GM18868 (cell line): ENCODE measurements at regions not wholly inside any gene's neighbourhood (a gene's known extent, or its start where the extent isn't known, plus 50 kb on each side); places are given as distances from the start of the nearest gene placed in this dataset.

Source experiments
- ATAC-seq: cut with Tn5 transposase; IDR thresholded peaks from one replicate; pipeline ENCODE4 v1.9.1; 2021; ENCODE audit warnings: mild to moderate bottlenecking, moderate library complexity; ENCODE audit not compliant: unreplicated experiment

DNA sequence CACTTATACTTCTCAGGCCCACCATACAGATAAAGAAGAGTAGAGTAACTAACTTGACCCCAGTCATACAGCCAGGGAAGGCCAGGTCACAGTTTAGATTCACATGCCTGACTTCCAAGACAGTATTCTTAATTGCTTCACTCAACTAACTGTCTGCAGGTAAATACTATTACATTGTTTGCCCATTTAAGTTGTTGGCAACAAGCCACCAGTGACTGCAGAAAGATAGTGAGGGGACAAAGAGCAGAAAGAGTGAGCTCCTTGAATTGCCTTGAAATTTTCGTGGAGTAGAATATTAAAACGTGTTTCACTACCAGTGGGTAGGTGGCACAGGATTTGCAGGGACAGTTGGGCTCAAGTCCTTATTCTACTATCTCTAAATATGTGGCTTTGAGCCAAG is 146.3 kb upstream of the RMST start:
- no peak for ATAC-seq

DNA sequence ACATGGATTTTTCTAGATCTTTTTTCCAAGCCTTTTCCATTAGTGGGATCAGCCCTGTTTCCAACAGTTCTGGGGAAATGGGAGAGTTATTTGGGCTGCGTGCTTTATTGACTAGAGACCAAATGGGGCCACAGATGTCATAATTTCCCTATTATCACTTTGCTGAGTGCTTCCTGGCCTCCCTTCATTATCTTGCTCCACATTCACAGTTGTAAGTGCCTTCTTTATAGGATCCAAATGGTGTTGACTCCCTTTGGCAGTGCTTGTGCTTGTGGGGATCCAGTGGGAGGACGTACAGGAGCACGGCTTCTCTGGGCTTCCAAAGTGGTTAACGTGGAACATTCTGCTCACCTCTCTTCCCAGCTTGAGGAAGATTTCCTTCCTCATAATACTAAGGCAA is 141.0 kb upstream of the RMST start:
- ATAC-seq = no peak

DNA sequence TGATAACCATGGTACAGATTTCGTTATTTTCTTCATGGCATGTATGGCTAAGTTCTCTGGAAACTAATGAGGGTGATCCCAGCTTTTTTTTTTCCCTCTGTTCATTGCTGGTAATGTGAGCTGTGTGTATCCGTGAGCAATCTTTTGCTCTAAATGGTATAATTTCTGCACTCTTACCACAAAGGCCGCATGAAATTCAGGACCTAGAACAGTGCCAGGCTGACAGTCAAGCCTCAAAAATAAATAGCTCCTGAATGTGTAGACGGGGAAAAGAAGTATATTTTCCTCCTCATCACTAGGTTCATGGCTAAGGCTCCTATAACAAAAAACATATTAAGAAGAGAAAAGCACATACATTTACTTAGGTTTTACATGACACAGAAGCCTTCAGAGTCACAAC is 140.2 kb upstream of the RMST start:
- no peak for ATAC-seq

DNA sequence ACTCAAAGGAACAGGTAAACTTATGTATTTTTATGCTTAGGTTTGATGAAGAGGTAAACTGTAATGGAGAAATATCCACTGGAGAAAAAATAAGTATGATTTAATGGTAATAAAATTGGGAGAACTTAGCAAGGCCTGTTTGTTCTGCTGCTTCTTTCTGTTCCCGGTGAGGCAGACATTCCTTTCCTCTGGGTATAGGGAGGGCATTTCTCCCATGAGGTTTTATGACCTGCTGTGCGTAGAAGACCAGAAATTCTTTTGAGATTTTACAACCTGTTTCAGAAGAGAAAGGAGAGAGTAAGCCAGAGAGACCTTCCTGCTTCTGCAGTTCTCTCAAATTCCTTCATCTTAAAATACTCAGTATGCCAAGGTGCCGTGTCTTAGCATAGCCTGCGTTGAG is 139.4 kb upstream of the RMST start:
- no peak for ATAC-seq

DNA sequence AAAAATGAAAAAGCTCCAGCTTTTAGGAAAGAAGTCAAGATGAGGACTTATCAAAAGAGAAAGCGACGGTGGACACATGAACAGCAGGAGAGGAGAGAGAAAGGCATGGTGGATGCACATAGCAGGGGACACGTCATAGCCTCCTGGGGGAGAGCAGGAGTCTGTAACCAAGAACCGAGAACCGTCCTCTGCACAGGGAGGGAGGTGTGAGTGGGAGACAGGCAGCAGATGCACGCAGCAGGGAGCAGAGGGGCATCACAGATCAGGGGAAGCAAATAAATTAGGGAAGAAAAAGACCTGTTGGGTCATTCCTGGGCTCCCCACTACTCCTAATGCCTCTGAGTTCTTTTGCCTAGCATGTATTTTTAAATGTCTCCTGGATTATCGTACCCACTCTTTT is 138.1 kb upstream of the RMST start:
- no peak for ATAC-seq

DNA sequence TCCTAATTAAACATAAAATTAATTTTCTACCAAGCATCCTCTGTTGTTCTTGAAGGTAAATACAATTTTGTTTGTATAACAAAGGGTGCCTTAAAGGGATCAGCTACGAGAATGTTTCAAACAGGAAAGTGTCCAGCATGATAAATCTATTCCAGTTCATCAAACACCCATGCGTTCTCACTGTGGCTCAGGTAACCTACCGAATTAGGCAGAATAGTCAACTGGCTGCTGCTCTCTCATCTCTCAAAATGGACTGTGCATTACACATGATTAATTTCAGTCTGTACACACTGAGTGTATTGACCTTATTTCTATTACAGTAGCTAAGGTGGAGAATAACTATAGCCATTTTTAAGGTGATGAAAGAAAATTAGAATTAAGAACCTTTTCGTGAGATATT is 127.5 kb upstream of the RMST start:
- ATAC-seq = no peak

DNA sequence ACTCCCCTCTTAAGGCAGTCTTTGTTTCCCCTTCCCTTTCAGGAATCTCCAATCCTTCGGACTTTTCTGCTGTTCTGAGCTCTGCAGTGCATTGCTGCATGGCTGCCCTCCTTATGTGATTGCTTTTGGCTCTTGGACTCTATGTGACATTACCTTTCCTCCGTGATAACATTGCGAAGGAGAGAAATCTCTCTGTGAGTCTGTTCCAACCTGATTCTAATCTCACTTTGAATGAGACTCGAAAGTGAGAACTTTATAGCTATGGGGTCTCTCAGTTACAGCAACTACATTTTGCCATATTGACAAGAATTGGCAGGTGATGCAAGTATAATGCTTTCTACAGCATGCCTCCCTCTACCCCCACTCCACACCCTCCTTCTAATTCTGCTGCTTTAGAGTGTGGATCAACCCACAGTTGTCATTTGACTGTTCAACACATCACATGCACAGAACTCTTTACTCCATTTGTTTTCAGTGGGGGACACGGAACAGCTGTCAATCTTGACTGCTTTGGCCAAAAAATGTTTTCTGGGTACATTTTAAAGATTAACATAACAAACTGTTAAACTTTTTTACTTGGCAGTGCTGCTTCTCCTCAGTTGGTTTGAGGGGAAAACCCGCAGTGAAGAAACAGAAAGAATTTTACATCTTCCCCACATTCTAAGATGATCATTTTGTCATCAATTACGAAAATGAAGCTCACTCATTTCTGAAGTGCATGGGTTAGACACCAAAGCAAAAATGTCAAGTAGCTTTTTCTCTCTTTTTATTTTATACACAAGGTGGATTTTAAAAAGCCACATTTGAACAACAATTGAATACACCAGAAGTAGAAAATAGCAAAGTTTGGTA is 125.5 kb upstream of the RMST start:
- peak; percentile 66 for ATAC-seq

DNA sequence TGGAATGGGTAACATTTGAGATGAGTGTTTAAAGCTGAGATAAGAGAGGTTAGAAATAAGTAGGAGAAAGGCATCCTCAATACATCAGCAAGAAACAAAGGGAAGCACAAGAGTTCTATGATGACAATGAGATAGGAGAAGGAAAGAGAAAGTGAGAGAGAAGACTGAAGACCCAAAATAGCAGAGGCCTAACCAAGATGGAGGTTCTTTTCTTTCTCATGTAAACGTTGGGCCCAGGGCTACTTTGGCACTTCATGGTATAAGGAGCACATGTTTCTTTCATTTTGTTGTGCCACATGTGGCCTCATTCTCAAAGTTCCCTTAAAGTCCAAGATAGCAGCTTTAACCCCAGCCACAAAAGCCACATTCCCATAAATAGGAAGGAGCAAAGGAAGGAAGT is 120.5 kb upstream of the RMST start:
- no peak for ATAC-seq

DNA sequence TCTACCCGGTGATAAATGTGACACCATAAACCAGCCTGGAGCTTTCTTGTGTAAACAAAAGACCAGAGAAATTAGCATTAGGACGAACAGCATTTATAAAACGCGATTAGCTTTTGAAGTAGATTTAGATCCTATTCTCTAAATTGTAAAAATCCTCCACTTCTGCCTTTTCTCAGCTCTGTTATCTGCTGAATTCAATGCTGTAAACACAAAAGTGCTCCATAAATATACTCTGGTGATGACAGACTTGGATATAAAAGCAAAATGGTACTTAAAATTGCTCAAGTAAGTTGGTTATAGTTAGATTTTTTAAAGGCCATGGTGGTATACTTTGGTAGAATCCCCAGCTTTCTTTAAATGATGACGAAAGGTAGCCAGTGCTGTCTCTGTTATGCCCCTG is 114.6 kb upstream of the RMST start:
- no peak for ATAC-seq

DNA sequence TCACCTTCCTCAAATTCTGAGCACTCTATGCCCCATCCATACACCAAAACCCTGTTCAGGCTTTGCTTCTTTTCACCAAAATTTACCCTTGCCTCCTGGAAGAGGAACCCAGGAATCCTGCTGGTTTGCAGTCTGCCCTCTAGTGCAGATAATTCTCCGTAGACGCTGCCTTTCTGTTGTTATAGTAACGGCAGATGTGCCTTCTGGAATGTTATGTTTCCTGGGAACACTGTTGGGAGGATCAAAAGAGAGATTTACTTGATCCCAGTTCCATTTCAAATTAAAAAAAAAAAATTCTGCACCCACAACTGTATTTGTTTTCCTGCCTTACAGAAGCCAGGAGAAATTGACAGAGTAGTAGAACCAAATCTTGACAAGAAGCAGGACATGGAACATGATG is 104.2 kb upstream of the RMST start:
- no peak for ATAC-seq

DNA sequence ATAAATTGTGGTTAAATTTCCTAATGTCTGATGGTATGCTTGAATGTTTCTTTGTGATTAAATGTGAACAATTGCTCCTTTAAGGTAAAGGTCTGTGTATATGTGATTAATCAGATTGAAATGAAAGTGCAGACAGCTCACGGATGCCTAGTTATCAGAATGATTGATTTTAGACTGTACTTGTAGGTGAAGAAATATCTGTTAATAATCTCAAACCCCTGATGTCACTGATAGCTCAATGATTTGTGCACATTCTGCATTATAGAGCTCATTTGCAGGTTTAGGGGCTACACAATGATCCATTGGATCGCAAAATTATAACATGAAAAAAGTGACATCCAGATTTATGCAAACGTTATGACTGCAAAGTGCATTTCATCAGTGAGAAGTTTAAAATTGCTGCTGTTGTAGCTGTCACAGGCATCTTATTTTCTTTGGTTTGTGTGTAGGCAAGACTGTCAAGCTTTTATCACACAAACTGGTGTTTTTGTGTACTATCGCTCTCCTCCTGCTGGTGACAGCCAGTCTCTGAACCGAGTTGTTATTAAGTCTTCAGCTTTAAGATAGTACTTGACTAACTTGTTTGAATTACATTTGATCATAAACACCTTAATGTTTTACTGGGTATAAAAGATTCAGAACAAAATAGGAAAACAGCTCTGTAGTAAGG is 103.4 kb upstream of the RMST start:
- ATAC-seq = no peak

DNA sequence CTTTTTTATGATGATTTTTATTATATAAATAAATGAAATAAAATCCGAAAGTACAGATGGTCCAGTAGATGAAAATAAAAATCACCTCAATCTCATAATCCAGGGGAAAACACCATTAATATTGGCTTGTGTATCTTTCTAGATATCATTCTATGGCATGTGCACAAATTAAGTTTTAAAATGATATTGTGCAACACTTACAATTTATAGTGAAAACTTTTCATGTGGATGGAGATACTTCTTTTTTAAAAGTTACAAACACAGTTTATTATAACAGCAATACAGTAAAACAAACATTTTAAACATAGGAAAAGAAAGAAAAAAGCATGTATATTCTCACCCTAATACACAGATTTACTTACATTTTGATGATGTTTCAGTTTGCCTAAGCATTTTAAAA is 98.9 kb upstream of the RMST start:
- no peak for ATAC-seq

DNA sequence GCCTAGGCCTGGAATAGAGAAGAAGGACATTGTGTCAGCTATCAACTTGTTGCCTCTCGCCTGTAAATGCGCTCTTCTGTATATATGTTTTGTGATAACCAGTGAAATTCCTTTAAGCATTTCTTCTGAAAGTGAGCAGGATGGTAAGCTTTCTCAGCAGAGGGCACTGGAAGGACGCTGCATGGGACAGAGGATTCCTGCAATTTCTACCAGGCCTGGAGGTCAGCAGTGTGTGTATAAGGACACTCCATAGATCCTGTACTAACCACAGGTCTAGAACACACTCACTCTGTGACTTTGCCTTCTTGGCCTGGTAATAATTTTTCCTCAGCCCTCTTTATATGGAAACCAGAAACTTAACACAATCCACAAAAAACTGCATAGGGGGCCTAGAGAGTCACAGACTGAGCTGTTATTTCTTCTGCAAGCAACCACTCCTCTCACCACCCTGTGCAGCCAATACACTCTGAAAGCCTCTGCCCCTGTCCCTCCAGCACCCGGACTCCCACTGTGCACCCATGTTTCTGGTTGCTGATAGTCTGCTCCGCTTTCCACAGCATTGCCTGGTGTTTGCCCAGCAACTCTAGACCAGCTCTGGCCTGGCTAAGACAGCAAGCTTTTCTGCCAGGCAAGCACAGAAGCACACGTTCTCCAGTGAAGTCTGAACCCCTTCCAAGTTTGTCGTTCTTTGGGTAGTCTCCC is 94.0 kb upstream of the RMST start:
- no peak for ATAC-seq

DNA sequence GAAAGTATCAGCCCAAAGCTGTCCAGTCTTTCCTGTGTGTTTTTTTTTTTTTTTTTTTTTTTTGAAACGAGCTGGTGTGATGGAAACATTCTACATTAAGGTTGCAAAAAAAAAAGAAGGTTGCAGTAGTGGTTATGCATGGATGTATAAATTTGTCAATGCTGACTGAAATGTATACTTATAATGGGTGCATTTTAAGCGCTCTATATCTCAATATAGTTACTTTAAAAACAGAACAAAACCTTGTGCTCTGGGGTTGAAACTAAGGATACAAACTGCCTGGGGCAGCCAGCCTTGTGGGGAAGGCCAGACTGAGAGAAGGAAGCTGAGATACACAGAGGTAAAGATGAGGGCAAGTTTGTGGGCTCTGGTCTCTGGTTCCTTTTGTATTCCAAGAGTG is 87.3 kb upstream of the RMST start:
- ATAC-seq = peak; percentile 78

DNA sequence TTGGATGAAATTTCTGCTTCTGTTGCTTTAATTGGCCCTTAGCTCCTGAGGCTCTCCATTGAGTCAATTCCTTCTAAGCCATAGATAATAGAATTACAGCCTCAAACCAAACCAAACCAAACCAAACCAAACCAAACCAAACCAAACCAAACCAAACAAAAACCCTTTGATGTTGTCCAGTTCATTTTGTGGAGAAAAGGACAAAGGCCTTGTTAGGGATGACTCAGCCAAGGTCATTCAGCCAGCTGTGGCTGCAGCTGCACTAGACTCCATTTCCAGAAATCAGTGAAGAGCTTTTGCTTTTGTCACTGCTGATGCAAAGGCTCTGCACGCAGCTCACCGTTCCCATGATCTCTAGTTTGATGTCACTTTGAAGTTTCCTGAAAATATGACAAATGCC is 82.2 kb upstream of the RMST start:
- ATAC-seq = no peak

DNA sequence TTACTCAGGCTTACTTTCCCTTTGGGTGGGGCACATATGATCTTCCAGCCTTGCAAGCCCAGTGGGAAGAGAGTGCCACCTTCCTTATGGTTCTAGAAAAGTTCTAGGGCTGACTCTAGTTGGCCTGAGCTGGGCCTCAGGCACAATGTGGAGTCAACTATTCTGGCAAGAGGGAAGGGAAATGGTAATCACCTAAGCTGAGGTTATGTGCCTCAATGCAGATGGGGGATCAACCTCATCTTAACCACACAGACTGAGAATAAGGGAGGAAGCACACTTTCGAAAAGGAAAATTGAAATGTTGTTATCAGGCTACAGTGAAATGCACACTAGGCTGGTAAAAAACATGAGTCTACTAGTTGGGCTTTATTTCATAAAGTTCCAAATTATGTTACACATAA is 77.5 kb upstream of the RMST start:
- no peak for ATAC-seq

DNA sequence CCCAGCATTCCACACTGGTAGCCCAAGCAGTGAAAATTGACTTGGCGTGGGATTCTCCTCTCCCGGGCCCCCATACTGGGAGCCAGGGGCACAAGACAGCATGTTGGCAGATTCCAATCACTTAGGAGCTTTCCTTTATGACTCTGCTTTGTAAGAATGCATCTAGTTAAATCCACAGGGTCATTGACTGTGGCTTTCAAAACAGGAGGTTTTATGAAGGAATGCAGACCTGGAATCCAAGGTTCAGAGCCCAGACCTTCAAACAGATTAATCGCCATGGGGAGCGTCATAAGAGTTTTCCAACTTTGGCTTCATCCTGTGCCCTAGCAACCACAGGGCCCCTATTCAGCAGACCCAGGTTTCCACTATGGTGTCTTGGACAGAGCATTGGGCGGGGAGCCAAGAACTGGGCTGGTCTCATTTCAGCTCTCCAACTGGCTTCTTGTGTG is 76.4 kb upstream of the RMST start:
- ATAC-seq = no peak

DNA sequence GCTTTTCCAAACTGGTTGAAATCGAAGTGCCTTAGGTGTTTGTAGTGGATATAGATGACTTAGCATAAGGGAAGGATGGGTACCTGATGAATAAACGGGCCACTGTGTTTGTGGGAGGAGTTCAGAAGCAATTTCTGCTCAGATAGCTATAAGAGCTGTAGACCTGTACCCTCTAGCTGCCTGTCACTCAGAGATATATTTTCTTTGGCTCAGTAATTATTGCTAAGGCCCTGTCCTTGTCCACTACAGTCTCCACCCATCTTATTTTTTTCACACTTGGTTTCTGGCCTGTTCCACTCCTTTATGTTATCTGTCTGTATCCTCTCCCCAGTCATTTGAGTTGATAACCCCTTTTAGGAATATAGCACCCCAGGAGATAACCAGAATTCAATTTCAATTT is 74.8 kb upstream of the RMST start:
- no peak for ATAC-seq

DNA sequence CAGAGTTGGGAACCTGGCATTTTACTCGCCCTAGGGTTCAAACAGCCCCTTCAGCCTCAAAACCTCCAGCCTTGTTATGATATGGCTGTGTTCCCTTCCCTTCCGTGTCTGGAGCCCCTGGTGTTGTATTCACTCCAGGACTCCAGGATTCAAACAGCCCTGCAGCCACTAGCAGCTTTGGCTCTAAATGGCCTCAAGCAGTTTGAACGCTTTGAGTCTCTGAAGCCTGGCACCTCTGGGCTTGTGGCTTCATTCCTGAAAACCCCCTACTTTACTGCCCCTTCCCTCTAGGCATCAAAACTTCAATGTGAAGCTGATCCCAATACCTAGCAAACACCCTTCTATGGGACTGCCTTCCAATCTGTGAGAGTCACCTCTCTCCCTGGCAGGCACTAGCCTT is 67.9 kb upstream of the RMST start:
- ATAC-seq = no peak

DNA sequence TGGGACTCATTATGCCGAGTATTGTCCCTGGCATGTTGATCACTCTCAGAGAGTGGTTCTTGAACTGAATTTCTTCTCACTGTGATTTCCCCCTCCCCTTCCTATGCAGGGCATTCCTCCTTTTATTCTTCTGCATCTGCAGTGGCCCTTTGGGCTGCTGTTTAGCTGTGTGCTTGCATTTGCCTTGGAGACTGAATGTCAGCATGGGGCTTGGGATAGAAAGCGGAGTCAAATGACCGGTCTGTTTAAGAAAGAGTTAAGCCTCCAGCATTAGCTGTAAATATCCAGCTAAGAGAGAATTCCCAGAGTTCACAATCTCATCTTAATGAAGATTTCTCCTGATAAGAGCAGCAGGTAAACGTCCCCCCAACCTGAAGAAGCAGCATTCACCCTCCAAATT is 65.6 kb upstream of the RMST start:
- ATAC-seq = no peak

DNA sequence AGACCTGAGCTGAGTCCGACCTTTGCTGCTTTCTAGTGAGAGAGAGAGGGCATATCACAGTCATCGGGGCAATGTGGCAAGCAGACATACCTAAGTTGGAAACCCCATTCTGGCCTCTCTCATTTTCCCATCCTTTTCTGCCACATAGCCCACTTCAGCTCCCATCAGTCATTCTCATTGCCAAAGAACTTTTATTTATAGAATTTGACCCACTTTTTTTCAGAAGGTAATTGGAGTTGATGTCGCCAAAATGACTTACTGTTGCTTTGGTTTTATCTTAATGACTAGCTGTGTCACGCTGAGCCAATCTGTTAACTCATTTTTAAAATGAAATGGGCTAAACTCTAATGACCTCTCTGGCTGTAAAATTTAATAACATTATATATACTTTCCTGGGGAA is 63.9 kb upstream of the RMST start:
- ATAC-seq = no peak

DNA sequence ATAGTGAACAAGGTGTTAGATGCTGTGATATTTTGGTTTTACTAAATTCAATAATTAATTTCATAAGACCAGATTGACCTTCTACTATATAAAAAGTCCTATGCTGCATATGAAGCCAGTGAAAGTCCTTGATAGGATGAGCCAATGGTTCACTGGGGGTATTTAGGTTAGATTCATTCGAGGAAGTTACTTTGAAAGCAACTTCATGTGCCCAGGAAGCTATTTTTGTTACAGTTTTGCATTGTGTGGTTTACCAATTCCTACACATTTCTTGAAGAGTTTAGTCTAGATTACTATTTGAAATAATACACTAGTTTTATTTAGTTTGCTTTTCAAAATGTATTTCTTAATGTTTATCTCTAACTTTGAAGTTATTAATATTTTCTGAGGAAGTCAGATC is 58.5 kb upstream of the RMST start:
- peak; percentile 37 for ATAC-seq
